ENCODE measurements at regions not wholly inside any gene's neighbourhood (a gene's known extent, or its start where the extent isn't known, plus 50 kb on each side); places are given as distances from the start of the nearest gene placed in this dataset.

DNA sequence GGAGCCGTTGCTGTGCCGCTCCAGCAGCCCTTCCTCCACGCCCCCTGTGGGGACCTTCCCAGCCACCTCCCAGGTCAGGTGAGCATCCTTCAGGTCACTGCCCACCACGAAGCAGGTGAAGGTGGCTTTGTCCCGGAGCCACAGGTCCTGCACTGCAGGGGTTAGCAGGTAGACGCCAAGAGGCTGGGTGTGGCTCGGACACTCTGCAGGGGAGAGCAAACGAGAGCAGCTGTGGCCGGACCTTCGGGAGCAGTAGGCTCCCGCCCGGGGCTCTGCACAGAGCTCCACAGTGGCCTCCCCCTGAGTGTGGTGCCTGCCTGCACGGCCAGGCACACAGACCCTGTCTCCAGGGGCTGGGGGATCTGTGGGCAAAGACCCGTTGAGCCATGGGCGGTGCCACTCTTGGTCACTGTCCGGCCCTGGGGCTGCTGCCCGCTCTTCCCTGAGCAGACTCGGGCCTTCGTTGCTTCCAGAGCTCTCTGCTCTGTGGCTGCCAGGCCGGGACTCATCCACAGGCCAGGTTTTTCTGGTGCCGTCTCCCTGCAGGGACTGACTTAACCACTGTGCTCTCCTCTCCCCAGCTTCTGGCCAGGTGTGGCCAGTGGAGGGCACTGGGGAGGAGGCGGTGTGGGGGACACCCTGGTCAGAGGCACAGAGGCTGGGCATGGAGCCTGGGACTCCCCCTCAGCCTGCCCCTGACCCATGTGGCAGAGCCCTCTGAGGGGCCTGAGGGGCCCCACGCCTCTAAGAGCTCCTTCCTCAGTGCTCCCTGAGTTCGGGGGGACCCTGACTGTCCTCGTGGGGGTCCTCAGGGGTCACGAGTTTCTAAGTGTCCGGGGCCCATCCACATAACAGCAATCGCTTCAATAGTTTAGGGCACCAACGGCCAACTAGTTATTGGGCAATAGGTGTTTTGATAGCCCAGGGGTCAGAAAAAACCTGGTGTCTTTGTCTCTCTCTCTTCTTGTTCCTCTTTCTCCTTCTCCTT lies 314.9 kb downstream of the TMEM121 start:
- TF ChIP-seq OSR1 (CRISPR knock-in tag; IDR thresholded peaks at IDR 0.05), result no peak
- TF ChIP-seq ESRRG (CRISPR knock-in tag; IDR thresholded peaks at IDR 0.05), result no peak
- no peak for ATAC-seq

DNA sequence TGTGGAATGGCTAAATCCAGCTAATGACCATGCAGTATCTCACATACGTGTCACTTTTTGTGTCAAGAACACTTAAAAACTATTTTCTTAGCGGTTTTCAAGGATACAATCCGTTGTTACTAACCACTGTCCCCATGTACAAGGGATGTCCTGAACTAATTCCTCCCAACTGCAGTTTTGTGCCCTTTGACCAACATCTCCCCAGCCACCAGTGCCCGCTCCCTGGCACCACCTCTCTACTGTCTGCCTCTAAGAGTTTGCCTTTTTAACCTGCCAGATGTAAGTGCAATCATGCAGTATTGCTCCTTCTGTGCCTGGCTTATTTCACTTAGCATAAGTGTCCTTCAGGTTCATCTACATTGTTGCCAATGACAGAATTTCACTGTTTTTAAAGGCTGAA lies 315.7 kb downstream of the TMEM121 start:
- ATAC-seq, result no peak
- TF ChIP-seq, protein P1, sequence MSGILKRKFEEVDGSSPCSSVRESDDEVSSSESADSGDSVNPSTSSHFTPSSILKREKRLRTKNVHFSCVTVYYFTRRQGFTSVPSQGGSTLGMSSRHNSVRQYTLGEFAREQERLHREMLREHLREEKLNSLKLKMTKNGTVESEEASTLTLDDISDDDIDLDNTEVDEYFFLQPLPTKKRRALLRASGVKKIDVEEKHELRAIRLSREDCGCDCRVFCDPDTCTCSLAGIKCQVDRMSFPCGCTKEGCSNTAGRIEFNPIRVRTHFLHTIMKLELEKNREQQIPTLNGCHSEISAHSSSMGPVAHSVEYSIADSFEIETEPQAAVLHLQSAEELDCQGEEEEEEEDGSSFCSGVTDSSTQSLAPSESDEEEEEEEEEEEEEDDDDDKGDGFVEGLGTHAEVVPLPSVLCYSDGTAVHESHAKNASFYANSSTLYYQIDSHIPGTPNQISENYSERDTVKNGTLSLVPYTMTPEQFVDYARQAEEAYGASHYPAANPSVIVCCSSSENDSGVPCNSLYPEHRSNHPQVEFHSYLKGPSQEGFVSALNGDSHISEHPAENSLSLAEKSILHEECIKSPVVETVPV (CRISPR knock-in tag; IDR thresholded peaks at IDR 0.05), result no peak
- TF ChIP-seq ZFP30 (CRISPR knock-in tag; IDR thresholded peaks at IDR 0.05), result no peak
- TF ChIP-seq, protein P2, sequence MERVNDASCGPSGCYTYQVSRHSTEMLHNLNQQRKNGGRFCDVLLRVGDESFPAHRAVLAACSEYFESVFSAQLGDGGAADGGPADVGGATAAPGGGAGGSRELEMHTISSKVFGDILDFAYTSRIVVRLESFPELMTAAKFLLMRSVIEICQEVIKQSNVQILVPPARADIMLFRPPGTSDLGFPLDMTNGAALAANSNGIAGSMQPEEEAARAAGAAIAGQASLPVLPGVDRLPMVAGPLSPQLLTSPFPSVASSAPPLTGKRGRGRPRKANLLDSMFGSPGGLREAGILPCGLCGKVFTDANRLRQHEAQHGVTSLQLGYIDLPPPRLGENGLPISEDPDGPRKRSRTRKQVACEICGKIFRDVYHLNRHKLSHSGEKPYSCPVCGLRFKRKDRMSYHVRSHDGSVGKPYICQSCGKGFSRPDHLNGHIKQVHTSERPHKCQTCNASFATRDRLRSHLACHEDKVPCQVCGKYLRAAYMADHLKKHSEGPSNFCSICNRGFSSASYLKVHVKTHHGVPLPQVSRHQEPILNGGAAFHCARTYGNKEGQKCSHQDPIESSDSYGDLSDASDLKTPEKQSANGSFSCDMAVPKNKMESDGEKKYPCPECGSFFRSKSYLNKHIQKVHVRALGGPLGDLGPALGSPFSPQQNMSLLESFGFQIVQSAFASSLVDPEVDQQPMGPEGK (CRISPR knock-in tag; IDR thresholded peaks at IDR 0.05; ENCODE audit: borderline replicate concordance), result no peak
- TF ChIP-seq, protein P3, sequence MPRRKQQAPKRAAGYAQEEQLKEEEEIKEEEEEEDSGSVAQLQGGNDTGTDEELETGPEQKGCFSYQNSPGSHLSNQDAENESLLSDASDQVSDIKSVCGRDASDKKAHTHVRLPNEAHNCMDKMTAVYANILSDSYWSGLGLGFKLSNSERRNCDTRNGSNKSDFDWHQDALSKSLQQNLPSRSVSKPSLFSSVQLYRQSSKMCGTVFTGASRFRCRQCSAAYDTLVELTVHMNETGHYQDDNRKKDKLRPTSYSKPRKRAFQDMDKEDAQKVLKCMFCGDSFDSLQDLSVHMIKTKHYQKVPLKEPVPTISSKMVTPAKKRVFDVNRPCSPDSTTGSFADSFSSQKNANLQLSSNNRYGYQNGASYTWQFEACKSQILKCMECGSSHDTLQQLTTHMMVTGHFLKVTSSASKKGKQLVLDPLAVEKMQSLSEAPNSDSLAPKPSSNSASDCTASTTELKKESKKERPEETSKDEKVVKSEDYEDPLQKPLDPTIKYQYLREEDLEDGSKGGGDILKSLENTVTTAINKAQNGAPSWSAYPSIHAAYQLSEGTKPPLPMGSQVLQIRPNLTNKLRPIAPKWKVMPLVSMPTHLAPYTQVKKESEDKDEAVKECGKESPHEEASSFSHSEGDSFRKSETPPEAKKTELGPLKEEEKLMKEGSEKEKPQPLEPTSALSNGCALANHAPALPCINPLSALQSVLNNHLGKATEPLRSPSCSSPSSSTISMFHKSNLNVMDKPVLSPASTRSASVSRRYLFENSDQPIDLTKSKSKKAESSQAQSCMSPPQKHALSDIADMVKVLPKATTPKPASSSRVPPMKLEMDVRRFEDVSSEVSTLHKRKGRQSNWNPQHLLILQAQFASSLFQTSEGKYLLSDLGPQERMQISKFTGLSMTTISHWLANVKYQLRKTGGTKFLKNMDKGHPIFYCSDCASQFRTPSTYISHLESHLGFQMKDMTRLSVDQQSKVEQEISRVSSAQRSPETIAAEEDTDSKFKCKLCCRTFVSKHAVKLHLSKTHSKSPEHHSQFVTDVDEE (CRISPR knock-in tag; IDR thresholded peaks at IDR 0.05), result no peak
- TF ChIP-seq GLIS3 (CRISPR knock-in tag; IDR thresholded peaks at IDR 0.05), result no peak
- no peak for TF ChIP-seq BACH2 (CRISPR knock-in tag; IDR thresholded peaks at IDR 0.05; ENCODE audit: borderline replicate concordance)
- TF ChIP-seq CSDC2 (CRISPR knock-in tag; IDR thresholded peaks at IDR 0.05), result no peak
- no peak for TF ChIP-seq ISL1 (CRISPR knock-in tag; IDR thresholded peaks at IDR 0.05)
- TF ChIP-seq ZC3H10 (CRISPR knock-in tag; IDR thresholded peaks at IDR 0.05), result no peak
- TF ChIP-seq ARNTL (CRISPR knock-in tag; IDR thresholded peaks at IDR 0.05; ENCODE audit: borderline replicate concordance, low read depth), result no peak
- TF ChIP-seq OSR1 (CRISPR knock-in tag; IDR thresholded peaks at IDR 0.05), result no peak
- TF ChIP-seq, protein P4, sequence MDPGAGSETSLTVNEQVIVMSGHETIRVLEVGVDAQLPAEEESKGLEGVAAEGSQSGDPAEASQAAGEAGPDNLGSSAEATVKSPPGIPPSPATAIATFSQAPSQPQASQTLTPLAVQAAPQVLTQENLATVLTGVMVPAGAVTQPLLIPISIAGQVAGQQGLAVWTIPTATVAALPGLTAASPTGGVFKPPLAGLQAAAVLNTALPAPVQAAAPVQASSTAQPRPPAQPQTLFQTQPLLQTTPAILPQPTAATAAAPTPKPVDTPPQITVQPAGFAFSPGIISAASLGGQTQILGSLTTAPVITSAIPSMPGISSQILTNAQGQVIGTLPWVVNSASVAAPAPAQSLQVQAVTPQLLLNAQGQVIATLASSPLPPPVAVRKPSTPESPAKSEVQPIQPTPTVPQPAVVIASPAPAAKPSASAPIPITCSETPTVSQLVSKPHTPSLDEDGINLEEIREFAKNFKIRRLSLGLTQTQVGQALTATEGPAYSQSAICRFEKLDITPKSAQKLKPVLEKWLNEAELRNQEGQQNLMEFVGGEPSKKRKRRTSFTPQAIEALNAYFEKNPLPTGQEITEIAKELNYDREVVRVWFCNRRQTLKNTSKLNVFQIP (CRISPR knock-in tag; IDR thresholded peaks at IDR 0.05; ENCODE audit: borderline replicate concordance, low read depth), result no peak
- no peak for TF ChIP-seq ZFP3 (CRISPR knock-in tag; IDR thresholded peaks at IDR 0.05)

GRCh38 chr14:105843444-105844046 lies 317.2 kb downstream of the TMEM121 start:
- no peak for ATAC-seq
- TF ChIP-seq ZC3H10 (CRISPR knock-in tag; IDR thresholded peaks at IDR 0.05) (no peak), CREB5 (CRISPR knock-in tag; IDR thresholded peaks at IDR 0.05; ENCODE audit: low read depth) (no peak), GLIS3 (CRISPR knock-in tag; IDR thresholded peaks at IDR 0.05) (no peak), ZNF70 (CRISPR knock-in tag; IDR thresholded peaks at IDR 0.05) (no peak), ZFP3 (CRISPR knock-in tag; IDR thresholded peaks at IDR 0.05) (no peak), ZFP30 (CRISPR knock-in tag; IDR thresholded peaks at IDR 0.05) (no peak), ISL1 (CRISPR knock-in tag; IDR thresholded peaks at IDR 0.05) (no peak)
- TF ChIP-seq, protein P1 (CRISPR knock-in tag; IDR thresholded peaks at IDR 0.05), result no peak
- TF ChIP-seq, protein P4 (CRISPR knock-in tag; IDR thresholded peaks at IDR 0.05; ENCODE audit: borderline replicate concordance, low read depth), result no peak
- TF ChIP-seq, protein P3 (CRISPR knock-in tag; IDR thresholded peaks at IDR 0.05), result no peak
